OCI-LY1 (cell line): ENCODE measurements at regions not wholly inside any gene's neighbourhood (a gene's known extent, or its start where the extent isn't known, plus 50 kb on each side); places are given as distances from the start of the nearest gene placed in this dataset.

ENCODE experiments used
- H2AFZ ChIP-seq: fragments of 200-600 bp; sonication (generic), shearing (Covaris generic); 2 replicates; pipeline ENCODE4 v1.6.0; 2014; ENCODE audit warnings: antibody characterized with exemption, mild to moderate bottlenecking, low read length
- H3F3A ChIP-seq: fragments of 200-600 bp; sonication (generic), shearing (Covaris generic); 2 replicates; pipeline ENCODE4 v1.6.0; 2014; ENCODE audit warnings: mild to moderate bottlenecking, antibody characterized with exemption, low read length, moderate library complexity; ENCODE audit not compliant: insufficient read depth
- H3K27ac ChIP-seq: fragments of 200-600 bp; sonication (generic); 2 replicates; pipeline ENCODE4 v1.5.1; 2014; ENCODE audit warnings: low read length, mixed run types, mild to moderate bottlenecking, low read depth; ENCODE audit not compliant: poor library complexity, severe bottlenecking
- H3K27me3 ChIP-seq: fragments of 200-600 bp; sonication (generic); 2 replicates; pipeline ENCODE4 v1.6.0; 2014; ENCODE audit warnings: antibody characterized with exemption, mild to moderate bottlenecking, low read length, moderate library complexity; ENCODE audit not compliant: insufficient read depth
- H3K36me3 ChIP-seq: fragments of 200-600 bp; sonication (generic); 2 replicates; pipeline ENCODE4 v1.6.1; 2014; ENCODE audit warnings: mild to moderate bottlenecking, antibody characterized with exemption, low read length, moderate library complexity, mixed read lengths; ENCODE audit not compliant: insufficient read depth
- H3K4me1 ChIP-seq: fragments of 200-600 bp; sonication (generic); 2 replicates; pipeline ENCODE4 v1.5.1; 2014; ENCODE audit warnings: mild to moderate bottlenecking, low read length, moderate library complexity; ENCODE audit not compliant: insufficient read depth, severe bottlenecking
- H3K4me2 ChIP-seq: fragments of 200-600 bp; sonication (generic), shearing (Covaris generic); 2 replicates; pipeline ENCODE4 v1.6.1; 2014; ENCODE audit warnings: low read length
- H3K4me3 ChIP-seq: fragments of 200-600 bp; sonication (generic); 2 replicates; pipeline ENCODE4 v1.5.1; 2014; ENCODE audit warnings: low read length, low read depth, mild to moderate bottlenecking, mixed read lengths; ENCODE audit not compliant: poor library complexity, severe bottlenecking
- H3K79me2 ChIP-seq: fragments of 200-600 bp; shearing (Covaris generic); 2 replicates; pipeline ENCODE4 v1.6.1; 2016; ENCODE audit warnings: mixed run types, low read length, mixed read lengths; ENCODE audit not compliant: insufficient read depth
- H3K9ac ChIP-seq: fragments of 200-600 bp; sonication (generic), shearing (Covaris generic); 2 replicates; pipeline ENCODE4 v1.6.1; 2014; ENCODE audit warnings: mild to moderate bottlenecking, low read length, mixed read lengths
- H3K9me2 ChIP-seq: fragments of 200-600 bp; sonication (generic), shearing (Covaris generic); 2 replicates; pipeline ENCODE4 v1.6.1; 2014; ENCODE audit warnings: low read depth, mild to moderate bottlenecking, low read length, mixed read lengths
- H3K9me3 ChIP-seq: fragments of 200-600 bp; shearing (Covaris generic); 2 replicates; pipeline ENCODE4 v1.6.1; 2014; ENCODE audit warnings: low read length, mixed read lengths
- H4K20me1 ChIP-seq: fragments of 200-600 bp; sonication (generic), shearing (Covaris generic); 2 replicates; pipeline ENCODE4 v1.6.0; 2016; ENCODE audit warnings: mild to moderate bottlenecking, low read length; ENCODE audit not compliant: insufficient read depth
- CTCF ChIP-seq: fragments of 200-600 bp; sonication (generic), shearing (Covaris generic); IDR thresholded peaks from 2 replicates; pipeline ENCODE4 v1.5.1; 2017; ENCODE audit warnings: mild to moderate bottlenecking, antibody characterized with exemption, low read length, moderate library complexity, mixed read lengths
- EZH2 ChIP-seq: fragments of 200-600 bp; sonication (generic), shearing (Covaris generic); IDR thresholded peaks from 2 replicates; pipeline ENCODE4 v1.8.0; 2017; ENCODE audit warnings: borderline replicate concordance, mixed run types, mild to moderate bottlenecking, antibody characterized with exemption, low read length, moderate library complexity, mixed read lengths

GRCh38 chr6:134414793-134415192 is 96.9 kb upstream of the SGK1 start:
- H2AFZ ChIP-seq, result no peak overlapping the region

GRCh38 chr6:134413241-134413643 is 95.3 kb upstream of the SGK1 start:
- Histone ChIP-seq H3K4me3 (no peak overlapping the region), H3K27ac (no peak overlapping the region), H3K9ac (no peak overlapping the region), H3K4me1 (no peaks in the 10 kb centered on the region), H2AFZ (no peak overlapping the region), H3F3A (no peaks in the 10 kb centered on the region), H3K79me2 (no peaks in the 10 kb centered on the region), H3K9me2 (no peaks in the 10 kb centered on the region), H4K20me1 (no peaks in the 10 kb centered on the region), H3K9me3 (no peaks in the 10 kb centered on the region), H3K36me3 (no peaks in the 10 kb centered on the region), H3K27me3 (no peaks in the 10 kb centered on the region), H3K4me2 (no peak overlapping the region)
- no peak for TF ChIP-seq EZH2
- no peak for TF ChIP-seq CTCF

More at GRCh38 chr6:134414793-134415192, 96.9 kb upstream of the SGK1 start:
- no peaks in the 10 kb centered on the region for H3K79me2 ChIP-seq
- no peak overlapping the region for H3K27ac ChIP-seq
- no peaks in the 10 kb centered on the region for H3K4me1 ChIP-seq
- H3K9ac ChIP-seq, result no peak overlapping the region
- no peaks in the 10 kb centered on the region for H3K36me3 ChIP-seq
- no peak overlapping the region for H3K4me2 ChIP-seq
- H3F3A ChIP-seq, result no peaks in the 10 kb centered on the region
- no peaks in the 10 kb centered on the region for H3K9me2 ChIP-seq
- TF ChIP-seq CTCF (no peak), EZH2 (no peak)
- no peaks in the 10 kb centered on the region for H3K9me3 ChIP-seq
- no peaks in the 10 kb centered on the region for H3K27me3 ChIP-seq
- H3K4me3 ChIP-seq, result no peak overlapping the region
- no peaks in the 10 kb centered on the region for H4K20me1 ChIP-seq

- Histone ChIP-seq H3K4me1 (no peaks in the 10 kb centered on the region), H3K27me3 (no peaks in the 10 kb centered on the region), H3K27ac (no peak overlapping the region), H4K20me1 (no peaks in the 10 kb centered on the region), H3K4me2 (no peak overlapping the region), H3F3A (no peaks in the 10 kb centered on the region), H3K36me3 (no peaks in the 10 kb centered on the region), H3K9me3 (no peaks in the 10 kb centered on the region), H2AFZ (no peak overlapping the region), H3K79me2 (no peaks in the 10 kb centered on the region), H3K9ac (no peak overlapping the region), H3K9me2 (no peaks in the 10 kb centered on the region), H3K4me3 (no peak overlapping the region)
- TF ChIP-seq CTCF, result no peak
- TF ChIP-seq EZH2, result no peak
These were observed 92.6 kb upstream of the SGK1 start for GRCh38 chr6:134410541-134410940.
